Medulla oblongata (tissue), 1 donor: ENCODE measurements at regions not wholly inside any gene's neighbourhood (a gene's known extent, or its start where the extent isn't known, plus 50 kb on each side); places are given as distances from the start of the nearest gene placed in this dataset.
"Not testable (repeated sequence)": the region's sequence is repeated elsewhere in the genome, so short reads cannot be mapped to it uniquely, and the experiment has no call there.

Experiments
- DNase-seq: peaks from one replicate; pipeline ENCODE4 v3.0.0-alpha.2; 2015; ENCODE audit errors: extremely low spot score

DNA sequence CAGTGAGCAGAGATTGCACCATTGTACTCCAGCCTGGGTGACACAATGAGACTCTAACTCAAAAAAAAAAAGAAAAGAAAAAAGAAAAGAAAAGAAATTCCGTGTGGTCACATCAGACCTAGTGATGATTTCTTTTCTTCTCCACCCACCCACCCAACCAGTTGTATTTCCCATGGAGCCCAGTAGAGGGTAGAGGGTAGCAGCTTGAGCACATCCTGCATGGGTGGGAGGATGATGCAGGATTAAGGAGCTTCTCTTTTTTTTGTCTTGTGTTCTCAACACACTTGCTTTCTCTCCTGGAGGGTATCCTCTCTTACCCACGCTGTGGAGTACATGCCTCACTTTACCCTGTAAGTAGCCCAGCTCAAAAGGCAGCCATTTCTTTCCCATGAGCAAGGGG lies 118.6 kb upstream of the CARD11 start:
- no peak for DNase-seq

GRCh38 chr7:3162798-3163197 lies 119.1 kb upstream of the CARD11 start:
- DNase-seq = not testable (repeated sequence)

GRCh38 chr7:3164380-3164792 lies 120.7 kb upstream of the CARD11 start:
- DNase-seq = no peak

DNA sequence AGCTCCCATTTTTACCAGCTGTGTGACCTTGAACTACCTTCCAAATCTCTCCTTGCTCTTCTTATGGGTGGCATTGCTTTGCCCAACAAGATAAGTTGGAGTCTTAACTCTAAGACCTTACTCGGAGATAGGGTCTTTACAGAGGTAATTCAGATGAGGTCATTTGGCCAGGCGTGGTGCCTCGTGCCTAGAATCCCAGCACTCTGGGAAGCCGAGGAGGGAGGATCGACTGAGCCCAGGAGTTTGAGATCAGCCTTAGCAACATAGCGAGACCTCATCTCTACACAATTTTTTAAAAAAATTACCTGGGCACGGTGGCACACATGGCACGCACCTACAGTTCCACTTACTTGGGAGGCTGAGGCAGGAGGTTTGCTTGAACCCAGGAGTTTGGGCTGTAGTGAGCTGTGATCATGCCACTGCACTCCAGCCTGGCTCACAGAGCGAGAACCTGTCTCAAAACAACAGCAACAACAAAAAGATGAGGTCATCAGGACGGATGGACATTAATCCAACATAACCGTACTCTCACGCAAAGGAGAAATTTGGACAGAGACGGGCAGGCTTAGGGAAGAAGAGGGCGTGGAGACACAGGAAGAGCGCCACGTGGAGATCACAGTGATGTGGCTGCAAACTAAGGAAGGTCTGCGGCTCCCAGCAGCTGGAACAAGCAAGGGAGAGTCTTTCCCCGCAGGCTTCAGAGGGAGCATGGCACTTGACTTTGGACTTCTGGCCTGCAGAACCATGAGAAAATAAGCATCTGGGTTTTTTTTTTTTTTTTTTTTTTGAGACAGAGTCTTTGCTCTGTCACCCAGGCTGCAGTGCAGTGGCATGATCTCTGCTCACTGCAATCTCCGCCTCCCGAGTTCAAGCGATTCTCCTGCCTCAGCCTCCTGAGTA lies 122.3 kb upstream of the CARD11 start:
- no peak for DNase-seq

DNA sequence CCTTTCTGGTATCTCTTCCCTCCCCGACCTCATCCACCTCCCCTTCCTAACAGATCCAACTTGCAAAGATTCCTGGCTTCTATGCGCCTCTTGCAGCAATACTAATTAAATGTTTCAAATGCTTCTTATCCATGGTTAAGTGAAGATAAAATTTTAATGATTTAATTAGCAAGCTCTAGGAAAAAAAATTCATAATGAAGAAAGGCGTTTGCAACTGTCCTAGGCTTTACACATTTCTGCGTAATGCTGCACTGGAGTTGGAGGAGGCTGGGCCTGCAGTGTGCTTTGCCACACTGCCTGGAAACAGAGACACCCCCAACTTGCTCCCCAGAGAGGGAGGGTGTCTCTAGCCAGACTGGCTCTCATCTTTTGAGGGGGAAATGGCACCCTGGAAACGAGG lies 123.9 kb upstream of the CARD11 start:
- DNase-seq = no peak

- DNase-seq = no peak
Observed at GRCh38 chr7:3168370-3168769, 124.7 kb upstream of the CARD11 start.

DNA sequence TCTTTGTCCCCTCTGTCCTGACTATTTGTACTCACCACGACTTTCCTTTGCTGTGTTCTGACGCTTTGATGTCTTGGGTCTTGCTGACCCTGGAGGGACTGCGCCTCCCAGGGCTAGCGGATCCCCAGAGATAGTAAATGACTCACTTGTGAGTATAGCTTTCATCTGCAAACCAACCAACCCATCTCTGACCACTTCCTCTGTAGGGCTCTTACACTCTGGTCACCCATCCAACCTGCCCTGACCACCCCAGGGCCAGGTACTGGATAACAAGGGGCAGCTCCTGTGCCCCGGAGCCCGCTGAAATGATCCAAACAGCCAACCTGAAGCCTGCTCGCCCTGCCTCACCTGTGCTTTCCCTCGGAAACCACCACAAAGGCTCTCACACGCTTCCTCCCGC lies 125.2 kb upstream of the CARD11 start:
- no peak for DNase-seq

GRCh38 chr7:3172768-3173280 lies 128.2 kb upstream of the SDK1 start:
- DNase-seq = no peak

GRCh38 chr7:3174515-3175284 lies 126.4 kb upstream of the SDK1 start:
- no peak for DNase-seq

DNA sequence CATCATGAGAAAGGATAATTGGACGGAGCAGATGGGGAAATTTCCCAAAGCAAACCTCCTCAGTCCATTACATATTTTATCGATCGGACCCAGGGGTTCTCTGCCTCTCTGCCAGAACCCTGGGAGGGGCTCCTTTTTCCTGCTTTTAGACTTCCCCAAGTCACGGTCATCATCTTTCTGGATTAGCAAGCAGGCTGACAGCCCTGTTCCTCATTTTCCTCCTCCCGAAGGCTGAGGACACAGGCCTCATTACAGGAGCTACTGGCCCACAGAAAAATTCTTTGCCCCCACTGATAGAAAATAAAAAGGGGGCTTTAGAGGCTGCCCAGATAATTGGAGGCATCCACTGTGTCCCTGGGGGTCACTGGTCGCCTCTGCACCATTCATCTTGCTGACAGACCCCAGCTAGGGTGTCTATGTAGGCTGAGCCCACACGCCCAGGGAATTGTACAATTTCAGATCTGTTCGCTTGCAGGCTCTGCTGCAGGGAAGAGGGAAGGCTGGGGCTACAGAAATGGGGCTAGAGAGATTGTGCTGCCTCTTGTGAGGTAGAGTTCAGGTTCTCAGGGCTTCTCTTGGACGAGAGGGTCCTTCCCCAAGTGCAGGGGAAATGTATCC lies 125.7 kb upstream of the SDK1 start:
- no peak for DNase-seq

DNA sequence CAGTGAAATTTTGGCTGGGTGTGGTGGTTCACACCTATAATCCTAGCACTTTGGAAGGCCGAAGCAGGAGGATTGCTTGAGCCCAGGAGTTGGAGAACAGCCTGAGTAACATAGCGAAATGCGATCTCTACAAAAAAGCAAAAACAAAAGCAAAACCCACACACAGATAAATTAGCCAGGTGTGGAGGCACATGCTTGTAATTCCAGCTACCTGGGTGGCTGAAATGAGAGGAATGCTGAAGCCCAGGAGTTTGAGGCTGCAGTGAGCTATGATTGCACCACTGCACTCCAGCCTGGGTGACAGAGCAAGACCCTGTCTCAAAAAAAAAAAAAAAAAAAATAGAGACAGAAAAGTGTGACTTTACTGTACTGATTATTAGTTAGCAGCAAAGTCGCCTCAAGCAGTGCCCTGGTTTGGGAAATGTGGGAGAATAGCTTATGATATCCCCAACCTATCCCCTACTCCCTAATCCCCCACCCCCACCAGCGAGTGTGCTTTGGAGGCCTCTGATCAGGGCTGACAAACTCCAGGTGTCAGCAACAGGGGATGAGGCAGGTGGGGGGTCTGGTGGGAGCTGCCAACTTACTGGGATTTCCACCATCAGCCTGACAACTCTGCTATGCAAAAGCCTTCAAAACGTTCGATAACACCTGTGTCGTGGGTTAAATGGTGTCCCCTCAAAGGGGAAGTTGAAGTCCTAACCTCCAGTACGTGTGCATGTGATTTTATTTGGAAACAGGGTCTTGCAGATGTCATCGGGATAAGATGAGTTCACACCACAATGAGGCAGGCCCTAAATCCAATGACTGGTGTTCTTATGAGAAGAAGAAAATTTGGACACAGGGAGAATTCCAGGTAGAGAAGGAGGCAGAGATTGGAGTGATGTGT lies 124.7 kb upstream of the SDK1 start:
- no peak for DNase-seq

GRCh38 chr7:3177271-3177670 lies 123.8 kb upstream of the SDK1 start:
- no peak for DNase-seq

DNA sequence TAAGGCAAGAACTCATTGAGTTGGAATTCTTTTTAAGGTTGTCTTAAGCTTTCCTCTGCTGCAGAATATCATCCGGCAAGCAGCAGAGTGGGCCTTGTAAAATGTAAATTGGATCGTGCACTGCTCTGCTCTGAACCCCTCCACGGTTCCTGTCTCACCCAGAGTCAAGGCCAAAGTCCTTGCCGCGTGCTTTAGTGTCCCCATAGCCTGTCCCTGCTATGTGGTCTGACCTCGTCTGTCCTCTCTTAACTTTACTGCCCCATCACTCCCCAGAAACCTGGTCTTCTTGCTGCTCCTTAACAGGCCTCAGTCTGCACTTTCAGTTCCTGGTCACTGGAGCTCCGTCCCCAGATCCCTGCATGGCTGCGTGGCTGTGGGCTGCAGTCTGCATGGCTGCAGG lies 121.6 kb upstream of the SDK1 start:
- DNase-seq = peak; percentile 24

- DNase-seq = no peak
Observed at GRCh38 chr7:3180604-3181003, 120.4 kb upstream of the SDK1 start.

DNA sequence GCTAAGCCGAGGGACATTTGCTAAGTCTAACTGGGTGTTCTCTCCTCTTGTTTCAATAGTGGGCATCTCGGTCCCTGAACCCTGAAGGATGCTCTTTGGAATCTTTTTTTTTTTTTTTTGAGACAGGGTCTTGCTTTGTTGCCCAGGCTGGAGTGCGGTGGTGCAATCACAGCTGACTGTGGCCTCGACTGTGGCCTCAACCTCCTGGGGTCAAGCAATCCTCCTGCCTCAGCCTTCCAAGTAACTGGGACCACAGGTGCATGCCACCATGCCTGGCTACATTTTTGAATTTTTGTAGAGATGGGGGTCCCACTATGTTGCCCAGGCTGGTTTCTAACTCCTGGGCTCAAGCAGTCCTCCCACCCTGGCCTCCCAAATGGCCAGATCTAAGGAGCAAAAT lies 119.0 kb upstream of the SDK1 start:
- DNase-seq = not testable (repeated sequence)

DNA sequence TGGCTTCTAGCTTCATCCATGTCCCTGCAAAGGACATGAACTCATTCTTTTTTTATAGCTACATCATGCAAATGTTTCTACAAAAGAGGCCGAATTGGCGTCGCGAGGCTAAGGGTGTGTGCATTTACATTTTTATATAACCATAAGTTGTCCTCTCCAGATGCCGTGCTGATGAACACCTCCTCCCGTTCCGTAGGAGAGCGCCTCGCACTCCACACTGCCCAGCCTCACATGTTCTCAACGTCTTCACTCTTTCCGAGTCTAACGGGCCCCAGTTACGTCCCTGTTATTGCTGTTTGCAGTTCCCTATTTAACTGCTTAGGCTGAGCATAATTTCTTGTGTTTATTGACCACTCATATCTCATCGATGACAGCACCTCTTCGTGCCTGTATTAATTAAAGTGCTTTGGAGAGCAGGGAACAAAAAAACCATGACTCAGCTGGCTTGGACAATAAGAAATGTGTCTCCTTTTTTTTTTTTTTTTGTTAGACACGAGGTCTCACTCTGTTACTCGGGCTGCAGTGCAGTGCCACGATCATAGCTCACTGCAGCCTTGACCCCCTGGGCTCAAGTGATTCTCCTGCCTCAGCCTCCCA lies 113.5 kb upstream of the SDK1 start:
- DNase-seq = no peak

- DNase-seq = no peak
Observed at GRCh38 chr7:3188946-3189345, 112.1 kb upstream of the SDK1 start.

GRCh38 chr7:3191548-3191947 lies 109.5 kb upstream of the SDK1 start:
- peak; percentile 36 for DNase-seq

DNA sequence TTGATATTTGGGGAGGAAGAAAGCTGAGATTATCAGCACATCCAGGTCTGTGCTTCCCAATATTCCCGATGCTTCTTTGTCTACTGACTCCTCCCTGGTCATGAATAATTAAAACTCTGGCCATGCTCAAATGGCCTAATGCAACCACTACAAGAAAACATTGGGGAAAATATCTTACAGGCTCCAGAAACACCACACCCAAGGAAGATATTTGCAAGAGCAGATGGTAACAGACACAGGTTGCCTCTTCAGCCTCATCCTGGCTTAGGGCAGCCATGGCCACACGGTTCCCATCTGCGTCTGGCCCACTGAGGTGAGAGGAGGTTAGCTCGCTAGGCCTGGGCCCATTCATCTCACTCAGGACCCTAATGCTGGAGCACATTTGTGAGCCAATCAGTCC lies 108.4 kb upstream of the SDK1 start:
- no peak for DNase-seq

DNA sequence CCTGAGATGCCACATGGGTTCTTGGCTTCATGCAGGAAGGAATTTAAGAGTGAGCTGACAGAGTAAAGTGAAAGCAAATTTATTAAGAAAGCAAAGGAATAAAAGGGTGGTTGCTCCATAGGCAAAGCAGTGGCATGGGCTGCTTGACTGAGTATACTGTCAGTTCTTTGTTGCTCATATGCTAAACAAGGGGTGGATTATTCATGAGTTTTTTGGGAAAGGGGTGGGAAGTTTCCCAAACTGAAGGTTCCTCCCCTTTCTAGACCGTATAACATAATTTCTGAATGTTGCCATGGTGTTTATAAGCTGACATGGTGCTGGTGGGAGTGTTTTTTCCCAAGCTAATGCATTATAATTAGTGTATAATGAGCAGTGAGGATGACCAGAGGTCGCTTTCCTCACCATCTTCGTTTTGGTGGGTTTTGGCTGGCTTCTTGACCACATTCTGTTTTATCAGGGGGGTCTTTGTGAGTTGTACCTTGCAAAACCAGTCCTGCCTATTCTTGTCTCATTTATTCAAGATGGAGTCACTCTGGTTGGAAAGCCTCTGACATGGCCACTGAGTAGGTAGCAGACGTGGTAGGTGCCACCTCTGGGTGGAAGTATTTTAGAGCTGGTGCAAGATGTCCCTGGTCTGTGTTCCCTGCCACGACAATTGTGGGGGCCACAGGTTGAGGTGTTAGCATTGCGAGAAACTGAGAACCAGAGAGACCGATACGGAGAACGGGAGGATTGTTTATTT lies 107.5 kb upstream of the SDK1 start:
- DNase-seq = no peak
